GM12875 (cell line): ENCODE measurements at regions not wholly inside any gene's neighbourhood (a gene's known extent, or its start where the extent isn't known, plus 50 kb on each side); places are given as distances from the start of the nearest gene placed in this dataset.

Source experiments
- H3K4me3 ChIP-seq: one replicate; pipeline ENCODE4 v1.5.1; 2011; ENCODE audit warnings: low read depth, low read length, control low read depth
- CTCF ChIP-seq: IDR thresholded peaks from 2 replicates; pipeline ENCODE4 v1.5.1; 2011; ENCODE audit warnings: low read depth, mild to moderate bottlenecking, control low read depth, inconsistent platforms, low read length, moderate library complexity, borderline replicate concordance; ENCODE audit not compliant: insufficient read depth

DNA sequence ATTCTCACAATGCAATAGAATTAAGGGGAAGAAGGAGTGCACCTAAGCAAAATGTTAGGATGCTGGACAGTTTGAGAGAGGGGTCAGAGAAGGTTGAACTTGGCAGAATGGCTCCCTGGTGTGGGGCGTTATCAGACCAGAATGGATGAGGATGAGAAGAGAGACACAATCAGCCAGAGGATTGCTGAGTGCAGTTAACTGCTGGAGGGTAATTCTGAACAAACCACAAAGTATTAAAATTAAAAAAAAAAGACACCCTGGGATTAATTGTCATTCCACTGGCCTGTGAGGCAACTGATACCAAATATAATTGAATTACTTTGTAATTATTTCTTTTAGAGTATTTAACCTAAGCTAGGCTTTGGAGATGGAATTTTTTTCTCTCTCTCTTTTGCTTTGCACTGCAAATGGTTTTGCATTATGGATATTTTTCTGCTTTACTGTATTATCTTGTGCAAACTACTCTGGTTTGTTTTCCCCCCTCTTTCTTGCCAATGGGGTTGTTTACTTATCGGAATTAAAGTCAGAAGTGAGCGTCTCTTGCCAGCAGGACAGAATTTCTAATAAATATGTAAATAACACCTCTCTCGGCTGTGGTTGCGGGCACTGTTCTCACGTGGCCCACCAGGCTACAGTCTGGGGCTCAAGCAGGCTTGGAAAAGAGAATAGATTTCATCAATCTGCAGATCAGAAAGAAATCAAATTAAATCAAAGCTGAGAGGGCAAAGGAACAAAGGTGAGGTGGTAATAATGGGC, 572.9 kb upstream of the CAMK1G start:
- no peak overlapping the region for H3K4me3 ChIP-seq
- TF ChIP-seq CTCF, result no peak

GRCh38 chr1:209012443-209013196, 570.9 kb upstream of the CAMK1G start:
- no peak for TF ChIP-seq CTCF
- H3K4me3 ChIP-seq, result no peak overlapping the region

DNA sequence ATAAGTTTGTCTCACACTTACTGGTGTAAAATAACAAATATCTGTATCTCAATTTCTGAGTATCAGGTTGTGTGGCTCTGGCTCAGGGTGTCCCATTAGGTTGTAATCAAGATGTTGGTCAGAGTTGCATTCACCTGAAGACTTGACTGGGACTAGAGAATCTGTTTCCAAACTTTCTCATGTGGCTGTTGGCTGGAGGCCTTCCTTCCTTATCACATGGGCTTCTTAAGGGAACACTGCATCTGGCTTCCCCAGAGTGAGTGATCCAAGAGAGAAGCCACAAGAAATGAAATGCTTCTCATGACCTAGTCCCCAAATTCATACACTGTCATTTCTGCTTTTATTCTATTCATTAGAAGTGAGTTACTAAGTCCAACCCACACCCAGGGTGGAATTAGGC, 568.4 kb upstream of the CAMK1G start:
- no peak for TF ChIP-seq CTCF
- H3K4me3 ChIP-seq, result no peak overlapping the region

GRCh38 chr1:209021622-209022021, 561.9 kb upstream of the CAMK1G start:
- H3K4me3 ChIP-seq, result no peak overlapping the region
- no peak for TF ChIP-seq CTCF

- H3K4me3 ChIP-seq, result no peak overlapping the region
- no peak for TF ChIP-seq CTCF
Measured at GRCh38 chr1:209023790-209024189, 559.7 kb upstream of the CAMK1G start.

- no peak overlapping the region for H3K4me3 ChIP-seq
- no peak for TF ChIP-seq CTCF
Measured at GRCh38 chr1:209029737-209030136, 553.8 kb upstream of the CAMK1G start.

GRCh38 chr1:209030454-209031167, 552.9 kb upstream of the CAMK1G start:
- no peak for TF ChIP-seq CTCF
- no peak overlapping the region for H3K4me3 ChIP-seq
